Heart left ventricle (tissue), 13 donors: ENCODE measurements at regions not wholly inside any gene's neighbourhood (a gene's known extent, or its start where the extent isn't known, plus 50 kb on each side); places are given as distances from the start of the nearest gene placed in this dataset.

Experiments used
- POLR2A ChIP-seq, 2 donors: fragments of 450-650 bp; IDR thresholded peaks; one replicate each; pipeline ENCODE4 v1.6.1; 2017; ENCODE audit warnings: antibody characterized with exemption in 2 of 2, mild to moderate bottlenecking in 2 of 2, moderate library complexity in 2 of 2
- TF ChIP-seq, protein P1 (sequence below), 12 donors: fragments of 200-600 bp; sonication (generic) in 4 of 12; IDR thresholded peaks; one replicate each; pipeline versions ENCODE4 v1.5.0 to v1.8.0; 2018 to 2022; ENCODE audit warnings: antibody characterized with exemption in 12 of 12, mild to moderate bottlenecking in 5 of 12
- donor health status: ischemic (EF 13 %, LVEDD 7.1; RV severe dilation, severe dysfunction).
- donor health status: DM: no; HTN: yes; CAD: no.
- donor health status: DM: no; HTN: no; CAD: no.
- donor health status: ischemic (EF 25% LVEDD 6.9; RV normal size, moderate dysfunction).
- donor health status: ischemic (EF 25% LVEDD 5.7; RV mildly dilated, moderate dysfunction).
- donor health status: ischemic (EF 35%, LVEDD 5.7; RV mildly dilated, moderate dysfunction).
- donor health status: nonischemic (EF 11% LVEDD 7.7; RV severe dilation, severe dysfunction).
- donor health status: DM: yes; HTN: yes; CAD: no.
- donor health status: PGD.
- donor health status: ischemic (EF 29% LVEDD 5.4; RV normal size, mild dysfunction).
- donor health status: nonischemic (EF 23%, LVEDD 6.1; RV moderate dilation, normal function).

- TF ChIP-seq, protein P1, sequence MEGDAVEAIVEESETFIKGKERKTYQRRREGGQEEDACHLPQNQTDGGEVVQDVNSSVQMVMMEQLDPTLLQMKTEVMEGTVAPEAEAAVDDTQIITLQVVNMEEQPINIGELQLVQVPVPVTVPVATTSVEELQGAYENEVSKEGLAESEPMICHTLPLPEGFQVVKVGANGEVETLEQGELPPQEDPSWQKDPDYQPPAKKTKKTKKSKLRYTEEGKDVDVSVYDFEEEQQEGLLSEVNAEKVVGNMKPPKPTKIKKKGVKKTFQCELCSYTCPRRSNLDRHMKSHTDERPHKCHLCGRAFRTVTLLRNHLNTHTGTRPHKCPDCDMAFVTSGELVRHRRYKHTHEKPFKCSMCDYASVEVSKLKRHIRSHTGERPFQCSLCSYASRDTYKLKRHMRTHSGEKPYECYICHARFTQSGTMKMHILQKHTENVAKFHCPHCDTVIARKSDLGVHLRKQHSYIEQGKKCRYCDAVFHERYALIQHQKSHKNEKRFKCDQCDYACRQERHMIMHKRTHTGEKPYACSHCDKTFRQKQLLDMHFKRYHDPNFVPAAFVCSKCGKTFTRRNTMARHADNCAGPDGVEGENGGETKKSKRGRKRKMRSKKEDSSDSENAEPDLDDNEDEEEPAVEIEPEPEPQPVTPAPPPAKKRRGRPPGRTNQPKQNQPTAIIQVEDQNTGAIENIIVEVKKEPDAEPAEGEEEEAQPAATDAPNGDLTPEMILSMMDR (IDR thresholded peaks at IDR 0.05) = no peak
- no peak for TF ChIP-seq POLR2A (IDR thresholded peaks at IDR 0.05)
Measured at GRCh38 chr1:239255628-239256160, 130.7 kb upstream of the CHRM3 start.
